GM23338 (cell line): ENCODE measurements at regions not wholly inside any gene's neighbourhood (a gene's known extent, or its start where the extent isn't known, plus 50 kb on each side); places are given as distances from the start of the nearest gene placed in this dataset.

Experiments used
- ATAC-seq: fragments of 200-7000 bp; cut with Tn5 transposase; 3 replicates; pipeline ENCODE4 v1.9.1; 2020
- DNase-seq: peaks from one replicate; pipeline ENCODE4 v3.0.0-alpha.2; 2015; ENCODE audit warnings: low spot score
- H2AFZ ChIP-seq: fragments of 200-600 bp; sonication (generic); 2 replicates; pipeline ENCODE4 v1.8.0; 2016; ENCODE audit warnings: antibody characterized with exemption, mild to moderate bottlenecking, moderate library complexity
- H3F3A ChIP-seq: fragments of 200-600 bp; sonication (generic); replicated peaks from 2 replicates; pipeline ENCODE4 v1.8.0; 2017; ENCODE audit warnings: antibody characterized with exemption, mixed run types, low read depth
- H3K27ac ChIP-seq: fragments of 200-600 bp; sonication (generic); 2 replicates; pipeline ENCODE4 v1.6.1; 2016; ENCODE audit warnings: low read depth
- H3K27me3 ChIP-seq: fragments of 200-600 bp; sonication (generic); 2 replicates; pipeline ENCODE4 v1.8.0; 2016; ENCODE audit warnings: mild to moderate bottlenecking, mixed run types, moderate library complexity; ENCODE audit not compliant: insufficient read depth
- H3K36me3 ChIP-seq: fragments of 200-600 bp; sonication (generic); 2 replicates; pipeline ENCODE4 v1.8.0; 2016; ENCODE audit warnings: mild to moderate bottlenecking; ENCODE audit not compliant: insufficient read depth
- H3K4me1 ChIP-seq: fragments of 200-600 bp; sonication (generic); 2 replicates; pipeline ENCODE4 v1.8.0; 2016; ENCODE audit warnings: mild to moderate bottlenecking, moderate library complexity; ENCODE audit not compliant: insufficient read depth
- H3K4me2 ChIP-seq: fragments of 200-600 bp; sonication (generic); 2 replicates; pipeline ENCODE4 v1.7.1; 2017; ENCODE audit warnings: mixed run types
- H3K4me3 ChIP-seq: fragments of 200-600 bp; sonication (generic); 2 replicates; pipeline ENCODE4 v1.6.1; 2016; ENCODE audit warnings: mixed run types
- H3K79me2 ChIP-seq: fragments of 200-600 bp; sonication (generic); replicated peaks from 2 replicates; pipeline ENCODE4 v1.8.0; 2017; ENCODE audit warnings: mild to moderate bottlenecking; ENCODE audit not compliant: insufficient read depth
- H3K9me2 ChIP-seq: fragments of 200-600 bp; sonication (generic); 2 replicates; pipeline ENCODE4 v1.8.0; 2017; ENCODE audit not compliant: insufficient read depth
- H4K20me1 ChIP-seq: fragments of 200-600 bp; sonication (generic); replicated peaks from 2 replicates; pipeline ENCODE4 v1.8.0; 2017; ENCODE audit warnings: mild to moderate bottlenecking; ENCODE audit not compliant: insufficient read depth
- H3K27ac Mint-ChIP-seq: 2 replicates; pipeline ENCODE4 v1.8.0; 2020; ENCODE audit warnings: inconsistent platforms, mild to moderate bottlenecking, moderate library complexity, mixed read lengths
- H3K27me3 Mint-ChIP-seq: 3 replicates; pipeline ENCODE4 v1.8.0; 2022; ENCODE audit warnings: low read depth, mild to moderate bottlenecking, moderate library complexity, mixed read lengths, inconsistent platforms; ENCODE audit not compliant: insufficient read depth, poor library complexity
- H3K36me3 Mint-ChIP-seq: 3 replicates; pipeline ENCODE4 v1.8.0; 2021; ENCODE audit warnings: low read depth, mild to moderate bottlenecking, inconsistent platforms, moderate library complexity, mixed read lengths
- H3K4me1 Mint-ChIP-seq: 3 replicates; pipeline ENCODE4 v1.8.0; 2020; ENCODE audit warnings: mild to moderate bottlenecking, inconsistent platforms, mixed read lengths
- H3K4me3 Mint-ChIP-seq: 3 replicates; pipeline ENCODE4 v1.8.0; 2021; ENCODE audit warnings: moderate library complexity, mild to moderate bottlenecking, inconsistent platforms, mixed read lengths
- H3K9me3 Mint-ChIP-seq: 3 replicates; pipeline ENCODE4 v1.8.0; 2020; ENCODE audit warnings: moderate library complexity, mild to moderate bottlenecking, inconsistent platforms, mixed read lengths
- CREB1 ChIP-seq: fragments of 250-450 bp; sonication (Bioruptor Pico); IDR thresholded peaks from 2 replicates; pipeline ENCODE4 v1.5.0; 2020; ENCODE audit warnings: low read depth, mild to moderate bottlenecking, moderate library complexity
- CTCF ChIP-seq, 2 experiments: fragments of 200-600 bp in 1 of 2; sonication (generic) in 1 of 2; conservative IDR thresholded peaks; 2 replicates each; pipeline versions ENCODE4 v1.5.1 to v1.6.1; 2016 to 2017; ENCODE audit warnings: antibody characterized with exemption in 2 of 2, low read depth in 2 of 2, mild to moderate bottlenecking in 2 of 2, moderate library complexity in 1 of 2
- ETS1 ChIP-seq: IDR thresholded peaks from 2 replicates; pipeline ENCODE4 v1.6.1; 2016; ENCODE audit warnings: antibody characterized with exemption
- EZH2 ChIP-seq: fragments of 200-600 bp; sonication (generic); IDR thresholded peaks from one replicate; pipeline ENCODE4 v1.8.0; 2017; ENCODE audit warnings: antibody characterized with exemption, mild to moderate bottlenecking, low read depth; ENCODE audit not compliant: unreplicated experiment
- EZH2phosphoT487 ChIP-seq: fragments of 200-600 bp; sonication (generic); IDR thresholded peaks from one replicate; pipeline ENCODE4 v1.8.1; 2018; ENCODE audit warnings: antibody characterized with exemption; ENCODE audit not compliant: unreplicated experiment
- JUNB ChIP-seq: IDR thresholded peaks from one replicate; pipeline ENCODE4 v1.6.1; 2016; ENCODE audit warnings: antibody characterized with exemption; ENCODE audit not compliant: unreplicated experiment
- NANOG ChIP-seq: IDR thresholded peaks from 2 replicates; pipeline ENCODE4 v1.6.1; 2016; ENCODE audit warnings: antibody characterized with exemption, borderline replicate concordance
- POLR2AphosphoS5 ChIP-seq: IDR thresholded peaks from 2 replicates; pipeline ENCODE4 v1.6.1; 2016; ENCODE audit warnings: antibody characterized with exemption, low read depth
- REST ChIP-seq: IDR thresholded peaks from one replicate; pipeline ENCODE4 v1.6.1; 2018; ENCODE audit warnings: antibody characterized with exemption; ENCODE audit not compliant: unreplicated experiment
- STAT1 ChIP-seq: IDR thresholded peaks from one replicate; pipeline ENCODE4 v1.6.1; 2016; ENCODE audit warnings: antibody characterized with exemption; ENCODE audit not compliant: unreplicated experiment
- ZNF114 ChIP-seq: fragments of 250-450 bp; sonication (Bioruptor Pico); IDR thresholded peaks from 2 replicates; pipeline ENCODE4 v1.5.0; 2020; ENCODE audit warnings: mild to moderate bottlenecking, moderate library complexity
- ZNF331 ChIP-seq: fragments of 250-450 bp; sonication (Bioruptor Pico); IDR thresholded peaks from 2 replicates; pipeline ENCODE4 v1.5.0; 2020; ENCODE audit warnings: low read depth, mild to moderate bottlenecking, moderate library complexity
- ZNF462 ChIP-seq: fragments of 250-450 bp; sonication (Bioruptor Pico); IDR thresholded peaks from 2 replicates; pipeline ENCODE4 v1.5.0; 2020; ENCODE audit warnings: mild to moderate bottlenecking, moderate library complexity

- no peak for ATAC-seq
- no peak overlapping the region for H2AFZ ChIP-seq
- Mint-ChIP-seq H3K27me3 (peaks cover 11% of the 10 kb centered on the region), H3K27ac (no peak overlapping the region), H3K4me3 (no peak overlapping the region), H3K9me3 (peaks cover 71% of the 10 kb centered on the region), H3K4me1 (no peaks in the 10 kb centered on the region; the same call in 2 of the 3 replicates), H3K36me3 (peaks cover 29% of the 10 kb centered on the region)
- H3K27me3 ChIP-seq: no peaks in the 10 kb centered on the region
- no peak overlapping the region for H3K4me2 ChIP-seq
- TF ChIP-seq ZNF462 (CRISPR knock-in tag) (no peak), ZNF331 (CRISPR knock-in tag) (no peak), STAT1 (no peak), JUNB (no peak), NANOG (no peak), CTCF (conservative IDR thresholded peaks at IDR 0.05; ENCODE audit: low read depth in 2 of 2) (no peak), ETS1 (no peak), CREB1 (CRISPR knock-in tag) (no peak), REST (no peak), ZNF114 (CRISPR knock-in tag) (no peak), EZH2 (no peak), EZH2phosphoT487 (no peak), POLR2AphosphoS5 (no peak)
- H3K36me3 ChIP-seq: no peaks in the 10 kb centered on the region
- H3K27ac ChIP-seq: no peak overlapping the region
- H3K79me2 ChIP-seq: no peaks in the 10 kb centered on the region
- DNase-seq: no peak
- no peaks in the 10 kb centered on the region for H3K9me2 ChIP-seq
- no peak overlapping the region for H3K4me3 ChIP-seq
- H4K20me1 ChIP-seq: no peaks in the 10 kb centered on the region
- no peaks in the 10 kb centered on the region for H3K4me1 ChIP-seq
- H3F3A ChIP-seq: no peaks in the 10 kb centered on the region
Observed at GRCh38 chr15:25170781-25171110, 216.0 kb downstream of the SNRPN start.
